Hepatocyte (in vitro differentiated cells): ENCODE measurements at regions not wholly inside any gene's neighbourhood (a gene's known extent, or its start where the extent isn't known, plus 50 kb on each side); places are given as distances from the start of the nearest gene placed in this dataset.

ENCODE experiments used
- DNase-seq: peaks from one replicate; pipeline ENCODE4 v3.0.0-alpha.2; 2016; ENCODE audit warnings: low spot score
- H2AFZ ChIP-seq: fragments of 200-600 bp; sonication (generic); 2 replicates; pipeline ENCODE4 v1.6.0; 2016; ENCODE audit warnings: antibody characterized with exemption, mild to moderate bottlenecking
- H3K27ac ChIP-seq: fragments of 200-600 bp; sonication (generic); 2 replicates; pipeline ENCODE4 v1.5.1; 2016; ENCODE audit warnings: mild to moderate bottlenecking
- H3K27me3 ChIP-seq: fragments of 200-600 bp; sonication (generic); 2 replicates; pipeline ENCODE4 v1.6.1; 2016
- H3K36me3 ChIP-seq: fragments of 200-600 bp; sonication (generic); replicated peaks from 2 replicates; pipeline ENCODE4 v1.5.1; 2016; ENCODE audit warnings: low read depth; ENCODE audit not compliant: insufficient read depth
- H3K4me1 ChIP-seq: fragments of 200-600 bp; sonication (generic); 2 replicates; pipeline ENCODE4 v1.5.1; 2016; ENCODE audit warnings: mild to moderate bottlenecking, moderate library complexity; ENCODE audit not compliant: insufficient read depth
- H3K4me2 ChIP-seq: fragments of 200-600 bp; sonication (generic); 2 replicates; pipeline ENCODE4 v1.6.0; 2016
- H3K4me3 ChIP-seq: fragments of 200-600 bp; sonication (generic); 2 replicates; pipeline ENCODE4 v1.5.1; 2016; ENCODE audit warnings: mild to moderate bottlenecking
- H3K79me2 ChIP-seq: fragments of 200-600 bp; sonication (generic); 2 replicates; pipeline ENCODE4 v1.6.0; 2017; ENCODE audit warnings: mild to moderate bottlenecking
- H3K9me2 ChIP-seq: fragments of 200-600 bp; sonication (generic); replicated peaks from 2 replicates; pipeline ENCODE4 v1.6.0; 2017; ENCODE audit warnings: mild to moderate bottlenecking; ENCODE audit not compliant: insufficient read depth
- H3K9me3 ChIP-seq: fragments of 200-600 bp; sonication (generic); 2 replicates; pipeline ENCODE4 v1.5.1; 2016; ENCODE audit warnings: low read depth, mild to moderate bottlenecking
- H4K20me1 ChIP-seq: fragments of 200-600 bp; sonication (generic); 2 replicates; pipeline ENCODE4 v1.6.0; 2016; ENCODE audit warnings: mild to moderate bottlenecking; ENCODE audit not compliant: insufficient read depth, poor library complexity, severe bottlenecking
- EZH2 ChIP-seq: fragments of 200-600 bp; sonication (generic); IDR thresholded peaks from 2 replicates; pipeline ENCODE4 v1.6.1; 2016; ENCODE audit warnings: antibody characterized with exemption, mild to moderate bottlenecking, borderline replicate concordance
- EZH2phosphoT487 ChIP-seq: fragments of 200-600 bp; sonication (generic); IDR thresholded peaks from one replicate; pipeline ENCODE4 v1.6.1; 2018; ENCODE audit warnings: antibody characterized with exemption, mild to moderate bottlenecking, low read depth, moderate library complexity; ENCODE audit not compliant: unreplicated experiment, severe bottlenecking
- WGBS: methylation state at CpG from one replicate; pipeline ENCODE4 v1.1.6; 2016; ENCODE audit warnings: low lambda C conversion rate; ENCODE audit errors: missing lambda C conversion rate; 5-methylcytosine and 5-hydroxymethylcytosine counted together
- TF ChIP-seq, protein P1 (sequence below): fragments of 200-600 bp; sonication (generic); IDR thresholded peaks from 2 replicates; pipeline ENCODE4 v1.5.1; 2016; ENCODE audit warnings: antibody characterized with exemption, mild to moderate bottlenecking; ENCODE audit not compliant: poor library complexity

- H3K27ac ChIP-seq, result no peak overlapping the region
- H3K36me3 ChIP-seq, result no peaks in the 10 kb centered on the region
- no peaks in the 10 kb centered on the region for H3K27me3 ChIP-seq
- WGBS, result 92% methylated on average over 3 of the region's 3 CpGs
- TF ChIP-seq, protein P1, sequence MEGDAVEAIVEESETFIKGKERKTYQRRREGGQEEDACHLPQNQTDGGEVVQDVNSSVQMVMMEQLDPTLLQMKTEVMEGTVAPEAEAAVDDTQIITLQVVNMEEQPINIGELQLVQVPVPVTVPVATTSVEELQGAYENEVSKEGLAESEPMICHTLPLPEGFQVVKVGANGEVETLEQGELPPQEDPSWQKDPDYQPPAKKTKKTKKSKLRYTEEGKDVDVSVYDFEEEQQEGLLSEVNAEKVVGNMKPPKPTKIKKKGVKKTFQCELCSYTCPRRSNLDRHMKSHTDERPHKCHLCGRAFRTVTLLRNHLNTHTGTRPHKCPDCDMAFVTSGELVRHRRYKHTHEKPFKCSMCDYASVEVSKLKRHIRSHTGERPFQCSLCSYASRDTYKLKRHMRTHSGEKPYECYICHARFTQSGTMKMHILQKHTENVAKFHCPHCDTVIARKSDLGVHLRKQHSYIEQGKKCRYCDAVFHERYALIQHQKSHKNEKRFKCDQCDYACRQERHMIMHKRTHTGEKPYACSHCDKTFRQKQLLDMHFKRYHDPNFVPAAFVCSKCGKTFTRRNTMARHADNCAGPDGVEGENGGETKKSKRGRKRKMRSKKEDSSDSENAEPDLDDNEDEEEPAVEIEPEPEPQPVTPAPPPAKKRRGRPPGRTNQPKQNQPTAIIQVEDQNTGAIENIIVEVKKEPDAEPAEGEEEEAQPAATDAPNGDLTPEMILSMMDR, result no peak
- no peak for TF ChIP-seq EZH2phosphoT487
- no peak for TF ChIP-seq EZH2
- no peaks in the 10 kb centered on the region for H3K9me2 ChIP-seq
- H2AFZ ChIP-seq, result no peak overlapping the region
- H3K4me1 ChIP-seq, result peaks cover 24% of the 10 kb centered on the region
- no peak for DNase-seq
- no peaks in the 10 kb centered on the region for H4K20me1 ChIP-seq
- H3K79me2 ChIP-seq, result no peaks in the 10 kb centered on the region
- H3K9me3 ChIP-seq, result no peaks in the 10 kb centered on the region
- no peak overlapping the region for H3K4me3 ChIP-seq
- no peak overlapping the region for H3K4me2 ChIP-seq
These were observed 366.3 kb upstream of the LRRC3B start for GRCh38 chr3:26256224-26256623.

GRCh38 chr3:26259176-26259575 is 363.4 kb upstream of the LRRC3B start:
- Histone ChIP-seq H3K4me2 (no peak overlapping the region), H4K20me1 (no peaks in the 10 kb centered on the region), H3K4me3 (no peak overlapping the region), H3K4me1 (peaks cover 24% of the 10 kb centered on the region), H3K79me2 (no peaks in the 10 kb centered on the region), H3K36me3 (no peaks in the 10 kb centered on the region), H3K9me3 (no peaks in the 10 kb centered on the region), H3K27ac (peak overlapping the region; percentile 1), H2AFZ (peak overlapping the region; percentile 10), H3K27me3 (no peaks in the 10 kb centered on the region), H3K9me2 (no peaks in the 10 kb centered on the region)
- 74% methylated on average over 3 of the region's 3 CpGs for WGBS
- TF ChIP-seq EZH2phosphoT487 (no peak), EZH2 (no peak)
- TF ChIP-seq, protein P1, result no peak
- DNase-seq, result no peak

- no peak for TF ChIP-seq EZH2
- TF ChIP-seq EZH2phosphoT487, result no peak
- TF ChIP-seq, protein P1, result no peak
- no peak overlapping the region for H3K4me2 ChIP-seq
- H3K4me1 ChIP-seq, result peaks cover 27% of the 10 kb centered on the region
- H3K27ac ChIP-seq, result peak overlapping the region; percentile 1
- no peak overlapping the region for H2AFZ ChIP-seq
- WGBS, result 47% methylated on average over 1 of the region's 1 CpG
- no peaks in the 10 kb centered on the region for H3K9me2 ChIP-seq
- H3K36me3 ChIP-seq, result no peaks in the 10 kb centered on the region
- no peaks in the 10 kb centered on the region for H3K27me3 ChIP-seq
- no peaks in the 10 kb centered on the region for H3K9me3 ChIP-seq
- H3K79me2 ChIP-seq, result no peaks in the 10 kb centered on the region
- H4K20me1 ChIP-seq, result no peaks in the 10 kb centered on the region
- no peak overlapping the region for H3K4me3 ChIP-seq
- DNase-seq, result peak; percentile 25
These were observed 362.4 kb upstream of the LRRC3B start for GRCh38 chr3:26260139-26260538.

DNA sequence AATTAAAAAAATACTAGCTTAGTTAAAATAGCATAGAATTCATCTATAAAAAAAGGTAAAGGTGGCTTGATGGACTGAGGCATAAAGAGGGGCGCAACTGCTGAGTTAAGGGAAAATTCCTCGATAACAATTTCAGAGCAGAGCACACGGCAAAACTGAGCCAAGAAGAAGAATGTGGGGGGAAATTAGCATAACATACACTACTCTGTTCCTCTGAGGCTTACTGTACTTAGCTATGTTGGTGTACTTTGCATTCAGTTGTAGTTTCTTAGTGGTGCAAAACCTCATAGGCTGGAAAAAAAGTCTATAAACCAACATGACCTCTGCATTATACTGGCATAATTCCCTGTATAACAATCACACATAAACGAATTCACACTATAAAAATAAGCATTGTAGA is 357.9 kb upstream of the LRRC3B start:
- Histone ChIP-seq H3K27me3 (no peaks in the 10 kb centered on the region), H3K79me2 (no peaks in the 10 kb centered on the region), H3K4me1 (peaks cover 12% of the 10 kb centered on the region), H3K9me2 (no peaks in the 10 kb centered on the region), H3K4me3 (no peak overlapping the region), H3K9me3 (no peaks in the 10 kb centered on the region), H3K27ac (no peak overlapping the region), H2AFZ (no peak overlapping the region), H3K4me2 (no peak overlapping the region), H4K20me1 (no peaks in the 10 kb centered on the region), H3K36me3 (no peaks in the 10 kb centered on the region)
- TF ChIP-seq EZH2 (no peak), EZH2phosphoT487 (no peak)
- TF ChIP-seq, protein P1, result no peak
- no peak for DNase-seq
- WGBS, result 73% methylated on average over 4 of the region's 4 CpGs
